Skeletal muscle tissue (tissue), 3 donors: ENCODE measurements at regions not wholly inside any gene's neighbourhood (a gene's known extent, or its start where the extent isn't known, plus 50 kb on each side); places are given as distances from the start of the nearest gene placed in this dataset.
"Not testable (repeated sequence)": the region's sequence is repeated elsewhere in the genome, so short reads cannot be mapped to it uniquely, and the experiment has no call there.

Experiments
- H3K27ac ChIP-seq: one replicate; pipeline ENCODE4 v1.7.0; 2013; ENCODE audit warnings: mild to moderate bottlenecking, low read depth, low read length, inconsistent platforms
- H3K27me3 ChIP-seq, 3 donors: one replicate each; pipeline ENCODE4 v1.7.0; 2013; ENCODE audit warnings: low read length in 3 of 3; ENCODE audit not compliant: control insufficient read depth in 3 of 3, insufficient read depth in 3 of 3
- H3K36me3 ChIP-seq, 3 donors: one replicate each; pipeline ENCODE4 v1.7.0; 2013; ENCODE audit warnings: low read length in 3 of 3; ENCODE audit not compliant: control insufficient read depth in 3 of 3, insufficient read depth in 3 of 3
- H3K4me1 ChIP-seq, 3 donors: one replicate each; pipeline ENCODE4 v1.7.0; 2013; ENCODE audit warnings: low read length in 3 of 3, mild to moderate bottlenecking in 3 of 3; ENCODE audit not compliant: control insufficient read depth in 3 of 3, insufficient read depth in 3 of 3
- H3K4me3 ChIP-seq, 3 donors: one replicate each; pipeline ENCODE4 v1.7.0; 2013; ENCODE audit warnings: low read length in 3 of 3
- H3K9ac ChIP-seq, 3 donors: one replicate each; pipeline ENCODE4 v1.7.0; 2013; ENCODE audit warnings: low read length in 3 of 3, mild to moderate bottlenecking in 3 of 3, moderate library complexity in 2 of 3, low read depth in 1 of 3
- H3K9me3 ChIP-seq, 3 donors: one replicate each; pipeline ENCODE4 v1.7.0; 2013; ENCODE audit warnings: low read length in 3 of 3; ENCODE audit not compliant: control insufficient read depth in 3 of 3
- donor health status: Osteomylitis.

DNA sequence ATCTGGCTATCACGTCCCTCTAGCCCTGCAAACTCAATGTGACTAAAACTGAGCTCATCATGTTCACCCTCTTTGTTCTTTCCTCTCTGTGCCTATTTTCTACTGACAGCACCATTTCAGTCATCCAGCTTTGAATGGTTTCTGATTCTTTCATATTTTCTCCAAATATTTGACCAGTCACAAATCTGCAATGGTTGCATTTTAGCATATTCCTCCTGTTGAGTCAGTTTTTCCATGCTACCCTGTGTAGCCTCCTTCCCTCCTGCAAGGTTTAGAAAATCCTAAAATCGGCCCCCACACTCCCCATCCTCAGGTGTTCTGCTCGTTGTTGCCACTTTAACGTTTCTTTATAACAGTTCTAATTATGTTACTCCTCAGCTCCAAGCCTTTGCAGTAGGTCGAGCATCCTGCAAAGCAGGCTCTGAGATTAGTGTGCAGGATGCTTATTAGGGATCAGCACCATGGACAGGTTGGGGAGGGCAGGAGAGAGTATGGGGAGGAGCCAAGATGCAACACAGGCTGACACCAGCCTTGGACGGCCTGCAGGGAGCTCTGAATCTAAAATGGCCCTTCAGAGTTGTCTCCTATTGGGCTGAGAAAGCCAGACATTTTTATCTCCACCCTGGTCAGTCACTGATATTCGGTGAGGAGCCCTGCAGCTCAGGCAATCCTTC, 531.0 kb upstream of the COBL start:
- Histone ChIP-seq H3K27me3 (no peaks in the 10 kb centered on the region), H3K9me3 (peaks cover 0 to 2% (median 0%) of the 10 kb centered on the region in 3 donors), H3K27ac (no peak overlapping the region), H3K4me3 (no peak overlapping the region), H3K9ac (no peak overlapping the region), H3K36me3 (no peaks in the 10 kb centered on the region), H3K4me1 (no peaks in the 10 kb centered on the region)

- H3K4me1 ChIP-seq, H3K9me3 ChIP-seq, H3K9ac ChIP-seq, H3K36me3 ChIP-seq, H3K27me3 ChIP-seq, H3K4me3 ChIP-seq, H3K27ac ChIP-seq: not testable (repeated sequence)
These were observed 522.5 kb upstream of the COBL start for GRCh38 chr7:51839130-51839529.

DNA sequence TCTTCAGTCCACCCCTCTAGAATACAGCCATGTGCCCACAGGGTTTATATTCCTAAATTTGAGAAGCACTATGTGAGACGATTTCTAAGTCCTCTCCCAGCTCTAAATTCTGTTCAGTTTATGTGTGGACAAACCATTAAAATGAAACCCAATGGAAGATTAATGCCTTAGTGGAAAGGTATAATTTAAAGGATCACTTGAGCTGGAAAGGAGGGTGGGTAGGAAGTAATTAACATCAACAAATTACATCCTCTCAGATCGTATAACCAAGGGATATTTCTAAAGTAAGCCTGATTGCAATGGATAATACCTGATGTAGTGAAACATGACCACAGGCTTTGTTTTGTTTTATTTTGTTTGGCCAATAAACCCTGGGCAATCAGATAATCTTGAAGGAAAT, 511.0 kb upstream of the COBL start:
- Histone ChIP-seq H3K9me3 (peaks cover 0 to 5% (median 0%) of the 10 kb centered on the region in 3 donors), H3K27ac (no peak overlapping the region), H3K9ac (no peak overlapping the region), H3K36me3 (no peaks in the 10 kb centered on the region), H3K4me3 (no peak overlapping the region), H3K4me1 (no peaks in the 10 kb centered on the region), H3K27me3 (no peaks in the 10 kb centered on the region)

GRCh38 chr7:51824050-51824449, 507.4 kb upstream of the COBL start:
- no peak overlapping the region for H3K9ac ChIP-seq
- H3K27ac ChIP-seq, result no peak overlapping the region
- no peak overlapping the region for H3K4me3 ChIP-seq
- no peaks in the 10 kb centered on the region for H3K9me3 ChIP-seq
- no peaks in the 10 kb centered on the region for H3K27me3 ChIP-seq
- no peaks in the 10 kb centered on the region for H3K36me3 ChIP-seq
- no peaks in the 10 kb centered on the region for H3K4me1 ChIP-seq

DNA sequence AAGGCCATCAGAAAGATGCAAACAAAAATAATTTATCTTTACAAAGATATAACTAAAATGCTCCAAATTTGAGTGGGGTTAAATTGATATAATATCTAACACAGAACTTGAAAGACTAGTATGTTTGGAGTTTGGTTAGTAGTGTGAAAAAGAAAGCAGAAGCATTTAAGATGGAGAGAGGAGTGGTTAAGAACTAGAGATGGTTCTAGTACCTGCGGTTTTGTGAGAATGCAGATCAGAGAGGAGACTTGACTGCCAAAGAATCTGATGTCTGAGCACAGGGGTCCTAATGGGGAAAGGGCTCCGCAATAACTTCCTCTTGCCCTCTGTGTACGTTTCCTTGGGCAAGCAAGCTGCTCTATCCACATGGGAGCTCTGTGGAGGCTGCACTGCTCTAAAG, 506.8 kb upstream of the COBL start:
- Histone ChIP-seq H3K9ac (no peak overlapping the region), H3K9me3 (no peaks in the 10 kb centered on the region), H3K27ac (no peak overlapping the region), H3K4me3 (no peak overlapping the region), H3K27me3 (no peaks in the 10 kb centered on the region), H3K4me1 (no peaks in the 10 kb centered on the region), H3K36me3 (no peaks in the 10 kb centered on the region)

GRCh38 chr7:51817694-51818225, 501.2 kb upstream of the COBL start:
- H3K4me3 ChIP-seq, result no peak overlapping the region
- H3K9me3 ChIP-seq, result no peaks in the 10 kb centered on the region

DNA sequence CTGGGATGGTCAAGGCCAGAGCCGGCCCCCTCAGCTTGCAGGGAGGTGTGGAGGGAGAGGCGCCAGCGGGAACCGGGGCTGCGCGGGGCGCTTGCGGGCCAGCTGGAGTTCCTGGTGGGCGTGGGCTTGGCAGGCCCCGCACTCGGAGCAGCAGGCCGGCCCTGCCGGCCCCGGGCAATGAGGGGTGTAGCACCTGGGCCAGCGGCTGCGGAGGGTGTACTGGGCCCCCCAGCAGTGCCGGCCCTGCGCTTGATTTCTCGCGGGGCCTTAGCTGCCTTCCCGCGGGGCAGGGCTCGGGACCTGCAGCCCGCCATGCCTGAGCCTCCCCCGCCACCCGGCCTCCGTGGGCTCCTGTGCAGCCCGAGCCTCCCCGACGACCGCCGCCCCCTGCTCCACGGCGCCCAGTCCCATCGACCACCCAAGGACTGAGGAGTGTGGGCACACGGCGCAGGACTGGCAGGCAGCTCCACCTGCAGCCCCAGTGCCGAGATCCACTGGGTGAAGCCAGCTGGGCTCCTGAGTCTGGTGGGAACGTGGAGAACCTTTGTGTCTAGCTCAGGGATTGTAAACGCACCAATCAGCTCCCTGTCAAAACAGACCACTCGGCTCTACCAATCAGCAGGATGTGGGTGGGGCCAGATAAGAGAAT, 489.3 kb upstream of the COBL start:
- not testable (repeated sequence) for H3K36me3 ChIP-seq, H3K4me3 ChIP-seq, H3K4me1 ChIP-seq, H3K27ac ChIP-seq, H3K9me3 ChIP-seq, H3K27me3 ChIP-seq, H3K9ac ChIP-seq

More at GRCh38 chr7:51817694-51818225, 501.2 kb upstream of the COBL start:
- no peak overlapping the region for H3K9ac ChIP-seq
- H3K36me3 ChIP-seq, result no peaks in the 10 kb centered on the region
- H3K27me3 ChIP-seq, result no peaks in the 10 kb centered on the region
- no peaks in the 10 kb centered on the region for H3K4me1 ChIP-seq
- H3K27ac ChIP-seq, result no peak overlapping the region

GRCh38 chr7:51802718-51803117, 486.1 kb upstream of the COBL start:
- Histone ChIP-seq H3K27ac (no peak overlapping the region), H3K4me1 (no peaks in the 10 kb centered on the region), H3K9ac (no peak overlapping the region), H3K27me3 (no peaks in the 10 kb centered on the region), H3K9me3 (peaks cover 0 to 3% (median 2%) of the 10 kb centered on the region in 3 donors), H3K4me3 (no peak overlapping the region), H3K36me3 (no peaks in the 10 kb centered on the region)

- Histone ChIP-seq H3K27me3 (no peaks in the 10 kb centered on the region), H3K4me1 (no peaks in the 10 kb centered on the region), H3K36me3 (no peaks in the 10 kb centered on the region), H3K9ac (no peak overlapping the region), H3K27ac (no peak overlapping the region), H3K4me3 (no peak overlapping the region), H3K9me3 (peaks cover 0 to 3% (median 0%) of the 10 kb centered on the region in 3 donors)
These were observed 480.8 kb upstream of the COBL start for GRCh38 chr7:51797371-51797770.

DNA sequence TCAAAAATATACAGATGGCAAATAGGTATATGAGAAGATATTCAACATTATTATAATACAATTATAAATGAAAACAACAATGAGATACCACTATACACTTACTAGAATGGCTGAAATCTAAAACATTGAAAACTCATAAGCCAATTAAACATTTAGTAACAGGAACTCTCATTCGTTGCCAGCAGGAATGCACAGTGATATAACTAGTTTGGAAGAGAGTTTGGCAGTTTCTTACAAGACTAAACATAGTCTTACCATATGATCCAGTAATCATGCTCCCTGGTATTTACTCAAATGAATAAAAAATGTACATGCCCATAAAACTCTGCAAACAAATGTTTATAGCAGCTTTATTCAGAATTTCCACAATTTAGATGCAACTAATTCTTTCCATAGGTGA, 476.2 kb upstream of the COBL start:
- Histone ChIP-seq H3K9me3 (peaks cover 0 to 3% (median 0%) of the 10 kb centered on the region in 3 donors), H3K4me3 (no peak overlapping the region), H3K9ac (no peak overlapping the region), H3K4me1 (no peaks in the 10 kb centered on the region), H3K27ac (no peak overlapping the region), H3K36me3 (no peaks in the 10 kb centered on the region), H3K27me3 (no peaks in the 10 kb centered on the region)
